AG10803 (cell line): ENCODE measurements at regions not wholly inside any gene's neighbourhood (a gene's known extent, or its start where the extent isn't known, plus 50 kb on each side); places are given as distances from the start of the nearest gene placed in this dataset.

Source experiments
- DNase-seq: peaks from one replicate; pipeline ENCODE4 v3.0.0; 2010; ENCODE audit warnings: low read depth
- H3K4me3 ChIP-seq: 2 replicates; pipeline ENCODE4 v1.5.1; 2011; ENCODE audit warnings: mild to moderate bottlenecking, low read length, control low read depth
- CTCF ChIP-seq: conservative IDR thresholded peaks from 2 replicates; pipeline ENCODE4 v1.5.1; 2011; ENCODE audit warnings: mild to moderate bottlenecking, low read length, control low read depth, inconsistent platforms

- H3K4me3 ChIP-seq, result no peak overlapping the region
- no peak for DNase-seq
- no peak for TF ChIP-seq CTCF
These were observed 56.4 kb downstream of the NEUROD6 start for GRCh38 chr7:31284106-31284505.

- DNase-seq, result no peak
- H3K4me3 ChIP-seq, result no peak overlapping the region
- TF ChIP-seq CTCF, result no peak
These were observed 68.7 kb downstream of the NEUROD6 start for GRCh38 chr7:31271641-31272405.

DNA sequence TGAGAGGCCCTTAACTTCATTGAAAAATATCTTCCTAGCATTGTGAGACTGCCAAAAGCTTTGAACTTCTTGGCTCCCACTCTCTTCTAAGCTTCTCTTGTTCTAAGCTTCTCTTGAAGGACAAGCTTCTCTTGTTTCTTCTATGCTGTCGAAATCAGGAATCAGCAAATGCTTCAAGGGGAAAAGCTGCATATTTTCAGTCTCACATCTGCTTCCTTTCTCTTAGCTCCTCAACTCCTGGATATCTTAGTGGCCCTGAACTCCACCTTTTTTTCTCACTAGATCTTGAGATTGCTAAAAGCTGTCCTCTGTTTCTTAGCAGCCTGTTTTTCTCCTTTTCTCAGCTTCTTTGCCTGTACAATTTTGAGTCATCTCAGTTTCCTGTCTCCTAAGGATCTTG is 73.0 kb downstream of the NEUROD6 start:
- TF ChIP-seq CTCF, result no peak
- no peak for DNase-seq
- H3K4me3 ChIP-seq, result no peak overlapping the region

- H3K4me3 ChIP-seq, result no peak overlapping the region
- DNase-seq, result no peak
- TF ChIP-seq CTCF, result no peak
These were observed 77.2 kb downstream of the NEUROD6 start for GRCh38 chr7:31263338-31263737.

GRCh38 chr7:31261341-31261740 is 79.2 kb downstream of the NEUROD6 start:
- DNase-seq, result no peak
- no peak overlapping the region for H3K4me3 ChIP-seq
- no peak for TF ChIP-seq CTCF

GRCh38 chr7:31260851-31261250 is 79.7 kb downstream of the NEUROD6 start:
- TF ChIP-seq CTCF, result no peak
- no peak overlapping the region for H3K4me3 ChIP-seq
- DNase-seq, result no peak

DNA sequence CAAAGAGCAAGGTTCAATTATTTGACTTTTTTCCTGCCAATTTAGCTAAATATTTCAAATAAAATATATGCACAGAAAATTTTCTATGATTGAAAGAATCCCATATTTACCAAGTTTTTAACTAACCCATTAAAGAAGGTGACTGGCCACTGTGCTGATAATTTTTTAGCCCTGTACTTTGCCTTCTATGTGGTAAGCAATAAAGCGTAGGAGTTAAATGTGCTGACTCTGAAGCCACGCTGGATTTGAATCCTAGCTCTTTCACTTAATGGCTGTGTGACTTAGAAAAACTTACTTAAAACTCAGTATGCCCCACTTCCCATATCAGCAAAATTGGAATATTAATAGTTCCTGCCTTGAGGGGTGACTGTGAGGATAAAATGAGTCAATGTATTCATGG is 82.1 kb downstream of the NEUROD6 start:
- no peak overlapping the region for H3K4me3 ChIP-seq
- DNase-seq, result no peak
- no peak for TF ChIP-seq CTCF
